ENCODE measurements at regions not wholly inside any gene's neighbourhood (a gene's known extent, or its start where the extent isn't known, plus 50 kb on each side); places are given as distances from the start of the nearest gene placed in this dataset.

DNA sequence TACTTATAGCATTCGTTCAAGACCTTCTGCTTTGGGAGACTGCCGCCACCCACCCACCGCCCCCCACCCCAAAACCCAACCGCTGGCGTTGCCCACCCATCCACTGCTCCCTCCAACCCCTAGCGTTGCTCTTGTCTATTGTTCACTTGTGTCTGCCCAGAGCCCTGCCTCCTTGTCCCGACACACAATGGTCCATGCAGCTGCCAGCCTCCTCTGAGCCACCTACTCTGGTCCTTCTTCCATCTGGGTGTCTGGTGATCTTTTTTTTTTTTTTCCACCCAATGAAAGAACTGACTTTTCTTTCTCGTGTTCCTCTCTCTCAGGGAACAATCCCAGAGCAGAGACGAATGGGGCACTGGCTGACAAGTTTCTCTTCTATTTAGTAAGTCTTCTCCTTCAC is 256.0 kb upstream of the SESN3 start:
- TF ChIP-seq CTCF (IDR thresholded peaks at IDR 0.05; ENCODE audit: poor library complexity): no peak
- TF ChIP-seq EZH2 (IDR thresholded peaks at IDR 0.05; ENCODE audit: borderline replicate concordance): no peak
